ENCODE measurements at regions not wholly inside any gene's neighbourhood (a gene's known extent, or its start where the extent isn't known, plus 50 kb on each side); places are given as distances from the start of the nearest gene placed in this dataset.

GRCh38 chr5:167810573-167810972, 480.9 kb upstream of the WWC1 start:
- no peak for TF ChIP-seq CTCF (IDR thresholded peaks at IDR 0.05)

DNA sequence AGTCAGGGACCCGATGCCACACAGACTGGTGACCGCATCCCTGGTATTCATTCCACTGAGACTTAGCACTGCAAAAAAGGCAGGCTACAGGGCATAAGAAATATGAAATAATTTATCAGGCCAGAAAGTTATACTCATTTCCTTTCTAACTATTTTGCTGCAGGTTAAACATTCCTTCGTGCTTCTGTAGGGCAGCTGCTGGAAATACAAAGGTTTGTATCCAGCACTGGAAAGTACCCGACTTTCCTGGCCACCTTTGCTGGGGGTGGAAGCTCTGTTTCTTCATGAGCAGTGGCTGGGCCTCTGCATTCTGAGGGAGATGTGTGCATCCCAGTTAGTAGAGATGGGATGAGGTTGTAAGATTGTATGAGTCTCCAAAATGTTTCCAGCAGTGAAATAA, 478.6 kb upstream of the WWC1 start:
- TF ChIP-seq CTCF (IDR thresholded peaks at IDR 0.05) = no peak
- Histone ChIP-seq H3K4me3 (no peak overlapping the region), H3K27ac (no peak overlapping the region)
- no peak for DNase-seq (ENCODE audit: low spot score)

More at GRCh38 chr5:167810573-167810972, 480.9 kb upstream of the WWC1 start:
- H3K4me3 ChIP-seq = no peak overlapping the region
- H3K27ac ChIP-seq = no peak overlapping the region
- DNase-seq (ENCODE audit: low spot score) = no peak

DNA sequence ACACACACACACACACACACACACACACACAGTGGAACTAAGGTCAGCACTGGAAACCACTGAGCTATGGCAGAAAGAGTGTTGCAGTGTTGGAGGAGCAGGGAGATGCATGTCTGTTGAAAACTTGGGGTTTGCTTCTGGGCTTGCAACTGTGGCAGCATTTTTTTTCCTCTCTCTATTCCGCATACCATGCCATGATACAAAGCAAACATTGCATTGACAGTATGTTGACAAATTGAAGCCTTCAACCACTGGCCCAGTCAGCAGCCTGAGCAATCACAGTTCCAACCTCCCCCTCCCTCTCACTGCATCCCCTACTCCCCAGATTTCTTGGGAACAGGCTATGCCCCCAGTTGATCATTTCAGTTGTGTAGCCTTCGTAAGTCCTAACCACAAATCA, 478.1 kb upstream of the WWC1 start:
- no peak for TF ChIP-seq CTCF (IDR thresholded peaks at IDR 0.05)
- Histone ChIP-seq H3K4me3 (no peak overlapping the region), H3K27ac (no peak overlapping the region)
- DNase-seq (ENCODE audit: low spot score) = no peak

DNA sequence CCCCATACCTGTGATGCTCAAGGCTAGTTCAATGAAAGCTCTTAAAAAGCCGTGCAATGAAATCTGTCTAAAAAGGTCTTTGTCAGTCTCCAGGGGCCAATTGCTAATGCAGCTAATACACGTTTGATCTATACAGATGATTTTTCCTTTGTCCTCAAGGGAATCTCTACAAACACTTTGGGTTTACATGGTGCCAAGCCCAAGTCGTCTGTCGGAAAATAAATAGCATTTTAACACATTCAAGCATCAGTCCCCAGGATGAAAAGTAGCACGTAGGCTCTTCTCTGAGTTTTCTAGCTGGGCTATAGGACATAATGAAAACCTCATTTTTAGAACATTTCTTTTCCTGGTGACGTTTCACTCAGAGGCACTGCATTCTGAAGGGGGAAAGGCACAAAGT, 477.4 kb upstream of the WWC1 start:
- H3K27ac ChIP-seq = no peak overlapping the region
- H3K4me3 ChIP-seq = no peak overlapping the region
- no peak for DNase-seq (ENCODE audit: low spot score)
- TF ChIP-seq CTCF (IDR thresholded peaks at IDR 0.05) = no peak

DNA sequence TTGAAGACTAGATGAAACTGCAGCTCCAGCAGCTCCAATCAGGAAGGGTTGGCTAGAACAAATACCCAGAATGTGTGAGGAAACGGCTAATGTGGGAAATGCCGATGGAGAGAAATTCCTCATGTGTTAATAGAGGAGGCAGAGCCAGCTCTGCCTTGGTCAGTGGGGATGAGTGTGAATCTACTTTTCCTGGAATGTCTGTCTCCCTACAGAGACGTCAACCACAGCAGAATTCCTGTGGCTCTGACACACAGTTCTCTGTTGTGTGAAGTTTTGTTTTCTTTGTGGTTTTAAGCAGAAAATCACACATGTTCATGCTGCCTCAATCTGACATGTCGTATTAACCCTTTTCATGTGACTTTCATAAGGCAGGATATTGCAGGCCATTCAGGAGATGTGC, 476.6 kb upstream of the WWC1 start:
- TF ChIP-seq CTCF (IDR thresholded peaks at IDR 0.05) = no peak
- Histone ChIP-seq H3K27ac (no peak overlapping the region), H3K4me3 (no peak overlapping the region)
- no peak for DNase-seq (ENCODE audit: low spot score)

DNA sequence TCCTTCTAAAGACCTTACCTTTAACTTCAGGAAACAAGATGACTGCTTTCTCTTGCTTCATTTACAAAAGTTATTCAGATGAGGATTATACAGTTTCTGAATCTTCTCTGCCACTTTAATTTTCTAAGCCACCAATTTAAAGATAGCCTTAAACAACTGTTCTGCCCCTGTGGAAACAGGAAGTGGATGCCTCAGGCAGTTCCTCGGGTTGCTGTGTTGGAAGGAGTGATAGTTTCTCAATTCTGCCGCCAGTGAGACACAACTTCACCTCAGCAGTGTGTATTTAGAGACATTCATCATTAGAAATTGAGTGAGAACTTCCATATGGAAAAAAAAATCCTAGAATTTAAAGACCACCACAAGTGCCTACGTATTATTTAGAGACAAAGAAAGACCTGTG, 475.1 kb upstream of the WWC1 start:
- Histone ChIP-seq H3K4me3 (no peak overlapping the region), H3K27ac (no peak overlapping the region)
- no peak for TF ChIP-seq CTCF (IDR thresholded peaks at IDR 0.05)
- DNase-seq (ENCODE audit: low spot score) = no peak

- H3K27ac ChIP-seq = no peak overlapping the region
- no peak for DNase-seq (ENCODE audit: low spot score)
- H3K4me3 ChIP-seq = no peak overlapping the region
- TF ChIP-seq CTCF (IDR thresholded peaks at IDR 0.05) = no peak
Measured at GRCh38 chr5:167816864-167817263, 474.6 kb upstream of the WWC1 start.
